OCI-LY1 (cell line): ENCODE measurements at regions not wholly inside any gene's neighbourhood (a gene's known extent, or its start where the extent isn't known, plus 50 kb on each side); places are given as distances from the start of the nearest gene placed in this dataset.

Source experiments
- H2AFZ ChIP-seq: fragments of 200-600 bp; sonication (generic), shearing (Covaris generic); 2 replicates; pipeline ENCODE4 v1.6.0; 2014; ENCODE audit warnings: antibody characterized with exemption, mild to moderate bottlenecking, low read length
- H3F3A ChIP-seq: fragments of 200-600 bp; sonication (generic), shearing (Covaris generic); 2 replicates; pipeline ENCODE4 v1.6.0; 2014; ENCODE audit warnings: mild to moderate bottlenecking, antibody characterized with exemption, low read length, moderate library complexity; ENCODE audit not compliant: insufficient read depth
- H3K27ac ChIP-seq: fragments of 200-600 bp; sonication (generic); 2 replicates; pipeline ENCODE4 v1.5.1; 2014; ENCODE audit warnings: low read length, mixed run types, mild to moderate bottlenecking, low read depth; ENCODE audit not compliant: poor library complexity, severe bottlenecking
- H3K27me3 ChIP-seq: fragments of 200-600 bp; sonication (generic); 2 replicates; pipeline ENCODE4 v1.6.0; 2014; ENCODE audit warnings: antibody characterized with exemption, mild to moderate bottlenecking, low read length, moderate library complexity; ENCODE audit not compliant: insufficient read depth
- H3K36me3 ChIP-seq: fragments of 200-600 bp; sonication (generic); 2 replicates; pipeline ENCODE4 v1.6.1; 2014; ENCODE audit warnings: mild to moderate bottlenecking, antibody characterized with exemption, low read length, moderate library complexity, mixed read lengths; ENCODE audit not compliant: insufficient read depth
- H3K4me1 ChIP-seq: fragments of 200-600 bp; sonication (generic); 2 replicates; pipeline ENCODE4 v1.5.1; 2014; ENCODE audit warnings: mild to moderate bottlenecking, low read length, moderate library complexity; ENCODE audit not compliant: insufficient read depth, severe bottlenecking
- H3K4me2 ChIP-seq: fragments of 200-600 bp; sonication (generic), shearing (Covaris generic); 2 replicates; pipeline ENCODE4 v1.6.1; 2014; ENCODE audit warnings: low read length
- H3K4me3 ChIP-seq: fragments of 200-600 bp; sonication (generic); 2 replicates; pipeline ENCODE4 v1.5.1; 2014; ENCODE audit warnings: low read length, low read depth, mild to moderate bottlenecking, mixed read lengths; ENCODE audit not compliant: poor library complexity, severe bottlenecking
- H3K79me2 ChIP-seq: fragments of 200-600 bp; shearing (Covaris generic); 2 replicates; pipeline ENCODE4 v1.6.1; 2016; ENCODE audit warnings: mixed run types, low read length, mixed read lengths; ENCODE audit not compliant: insufficient read depth
- H3K9ac ChIP-seq: fragments of 200-600 bp; sonication (generic), shearing (Covaris generic); 2 replicates; pipeline ENCODE4 v1.6.1; 2014; ENCODE audit warnings: mild to moderate bottlenecking, low read length, mixed read lengths
- H3K9me2 ChIP-seq: fragments of 200-600 bp; sonication (generic), shearing (Covaris generic); 2 replicates; pipeline ENCODE4 v1.6.1; 2014; ENCODE audit warnings: low read depth, mild to moderate bottlenecking, low read length, mixed read lengths
- H3K9me3 ChIP-seq: fragments of 200-600 bp; shearing (Covaris generic); 2 replicates; pipeline ENCODE4 v1.6.1; 2014; ENCODE audit warnings: low read length, mixed read lengths
- H4K20me1 ChIP-seq: fragments of 200-600 bp; sonication (generic), shearing (Covaris generic); 2 replicates; pipeline ENCODE4 v1.6.0; 2016; ENCODE audit warnings: mild to moderate bottlenecking, low read length; ENCODE audit not compliant: insufficient read depth
- EZH2 ChIP-seq: fragments of 200-600 bp; sonication (generic), shearing (Covaris generic); IDR thresholded peaks from 2 replicates; pipeline ENCODE4 v1.8.0; 2017; ENCODE audit warnings: borderline replicate concordance, mixed run types, mild to moderate bottlenecking, antibody characterized with exemption, low read length, moderate library complexity, mixed read lengths
- TF ChIP-seq, protein P1 (sequence below): fragments of 200-600 bp; sonication (generic), shearing (Covaris generic); IDR thresholded peaks from 2 replicates; pipeline ENCODE4 v1.5.1; 2017; ENCODE audit warnings: mild to moderate bottlenecking, antibody characterized with exemption, low read length, moderate library complexity, mixed read lengths

DNA sequence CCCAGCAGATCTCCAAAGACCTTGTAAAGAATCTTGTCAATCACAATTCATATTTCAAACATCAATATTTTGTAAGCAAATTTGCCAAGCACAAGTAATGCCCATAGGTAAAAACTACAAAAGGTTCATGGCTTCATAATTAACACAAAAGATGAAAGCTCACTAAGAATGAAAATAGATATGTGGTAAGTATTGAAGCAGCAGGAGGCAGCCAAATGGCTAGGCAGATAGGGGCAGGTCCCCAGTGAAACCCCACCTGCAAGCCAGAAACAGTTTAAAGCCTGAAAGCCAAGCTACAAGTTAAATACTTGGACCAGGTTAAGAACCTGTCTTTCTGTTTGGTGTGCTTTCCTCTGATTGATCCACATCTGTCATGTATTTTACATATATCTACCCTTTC, 942.6 kb upstream of the SPRY2 start:
- no peak overlapping the region for H3K4me3 ChIP-seq
- no peaks in the 10 kb centered on the region for H3K79me2 ChIP-seq
- no peak overlapping the region for H3K27ac ChIP-seq
- no peak overlapping the region for H3K9ac ChIP-seq
- no peaks in the 10 kb centered on the region for H4K20me1 ChIP-seq
- H3K9me3 ChIP-seq: no peaks in the 10 kb centered on the region
- H3K4me1 ChIP-seq: no peaks in the 10 kb centered on the region
- H3K27me3 ChIP-seq: no peaks in the 10 kb centered on the region
- H3K4me2 ChIP-seq: no peak overlapping the region
- H3K36me3 ChIP-seq: no peaks in the 10 kb centered on the region
- H3K9me2 ChIP-seq: no peaks in the 10 kb centered on the region; the same call in 1 of the 2 replicates
- no peaks in the 10 kb centered on the region for H3F3A ChIP-seq
- no peak overlapping the region for H2AFZ ChIP-seq
- TF ChIP-seq, protein P1, sequence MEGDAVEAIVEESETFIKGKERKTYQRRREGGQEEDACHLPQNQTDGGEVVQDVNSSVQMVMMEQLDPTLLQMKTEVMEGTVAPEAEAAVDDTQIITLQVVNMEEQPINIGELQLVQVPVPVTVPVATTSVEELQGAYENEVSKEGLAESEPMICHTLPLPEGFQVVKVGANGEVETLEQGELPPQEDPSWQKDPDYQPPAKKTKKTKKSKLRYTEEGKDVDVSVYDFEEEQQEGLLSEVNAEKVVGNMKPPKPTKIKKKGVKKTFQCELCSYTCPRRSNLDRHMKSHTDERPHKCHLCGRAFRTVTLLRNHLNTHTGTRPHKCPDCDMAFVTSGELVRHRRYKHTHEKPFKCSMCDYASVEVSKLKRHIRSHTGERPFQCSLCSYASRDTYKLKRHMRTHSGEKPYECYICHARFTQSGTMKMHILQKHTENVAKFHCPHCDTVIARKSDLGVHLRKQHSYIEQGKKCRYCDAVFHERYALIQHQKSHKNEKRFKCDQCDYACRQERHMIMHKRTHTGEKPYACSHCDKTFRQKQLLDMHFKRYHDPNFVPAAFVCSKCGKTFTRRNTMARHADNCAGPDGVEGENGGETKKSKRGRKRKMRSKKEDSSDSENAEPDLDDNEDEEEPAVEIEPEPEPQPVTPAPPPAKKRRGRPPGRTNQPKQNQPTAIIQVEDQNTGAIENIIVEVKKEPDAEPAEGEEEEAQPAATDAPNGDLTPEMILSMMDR: no peak
- TF ChIP-seq EZH2: no peak

DNA sequence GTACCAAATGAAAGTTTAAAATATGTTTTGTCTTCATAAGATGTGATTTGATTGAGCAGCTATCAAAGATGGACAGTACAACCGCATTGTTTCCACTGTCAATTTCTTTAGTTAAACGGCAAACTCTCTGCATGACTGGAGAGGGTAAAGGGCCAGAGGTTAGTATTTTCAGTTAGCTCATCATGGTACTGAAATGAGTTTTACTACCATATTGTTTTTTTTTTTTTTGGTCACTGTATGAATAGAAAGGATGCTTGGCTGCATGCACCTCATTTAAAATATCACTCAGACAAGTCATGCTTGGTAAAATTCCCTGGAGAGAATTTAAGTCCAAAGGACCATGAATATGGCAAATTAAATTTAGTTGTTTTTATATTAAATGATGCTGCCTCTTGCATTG, 942.1 kb upstream of the SPRY2 start:
- Histone ChIP-seq H3K4me3 (no peak overlapping the region), H3K9me2 (no peaks in the 10 kb centered on the region; the same call in 1 of the 2 replicates), H3K79me2 (no peaks in the 10 kb centered on the region), H3K9me3 (no peaks in the 10 kb centered on the region), H3K27ac (no peak overlapping the region), H3K4me1 (no peaks in the 10 kb centered on the region), H3K36me3 (no peaks in the 10 kb centered on the region), H3K27me3 (no peaks in the 10 kb centered on the region), H4K20me1 (no peaks in the 10 kb centered on the region), H3F3A (no peaks in the 10 kb centered on the region), H3K4me2 (no peak overlapping the region), H2AFZ (no peak overlapping the region), H3K9ac (no peak overlapping the region)
- TF ChIP-seq, protein P1: no peak
- TF ChIP-seq EZH2: no peak

DNA sequence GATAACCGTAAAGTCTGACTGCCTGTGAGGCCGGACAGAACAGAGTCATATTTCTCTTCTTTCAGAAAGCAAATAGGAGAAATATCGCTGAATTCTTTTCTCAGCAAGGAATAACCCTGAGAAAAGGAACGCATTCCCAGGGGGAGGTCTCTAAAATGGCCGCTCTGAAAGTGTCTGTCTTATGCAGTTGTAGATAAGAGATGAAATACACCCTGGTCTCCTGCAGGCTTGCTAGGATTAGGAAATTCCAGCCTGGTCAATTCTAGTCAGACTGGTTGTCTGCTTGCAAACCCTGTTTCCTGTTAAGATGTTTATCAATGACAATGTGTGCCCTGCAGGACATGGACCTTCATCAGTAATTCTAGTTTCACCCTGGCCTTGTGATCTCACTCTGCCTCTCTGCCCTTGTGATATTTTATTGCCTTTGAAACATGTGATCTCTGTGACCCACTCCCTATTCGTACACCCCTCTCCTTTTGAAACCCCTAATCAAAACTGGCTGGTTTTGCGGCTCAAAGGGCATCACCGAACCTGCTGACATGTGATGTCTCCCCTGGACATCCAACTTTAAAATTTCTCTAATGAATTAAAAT, 934.8 kb upstream of the SPRY2 start:
- H3K9me3 ChIP-seq: no peaks in the 10 kb centered on the region
- no peaks in the 10 kb centered on the region for H3K36me3 ChIP-seq
- TF ChIP-seq, protein P1: no peak
- no peak for TF ChIP-seq EZH2
- H3K9ac ChIP-seq: no peak overlapping the region
- H2AFZ ChIP-seq: no peak overlapping the region
- H3K4me1 ChIP-seq: no peaks in the 10 kb centered on the region
- no peaks in the 10 kb centered on the region for H4K20me1 ChIP-seq
- no peaks in the 10 kb centered on the region for H3F3A ChIP-seq
- no peak overlapping the region for H3K4me3 ChIP-seq
- H3K9me2 ChIP-seq: no peaks in the 10 kb centered on the region
- no peaks in the 10 kb centered on the region for H3K79me2 ChIP-seq
- H3K27me3 ChIP-seq: no peaks in the 10 kb centered on the region
- H3K27ac ChIP-seq: no peak overlapping the region
- no peak overlapping the region for H3K4me2 ChIP-seq
